Adipocyte (in vitro differentiated cells): ENCODE measurements at regions not wholly inside any gene's neighbourhood (a gene's known extent, or its start where the extent isn't known, plus 50 kb on each side); places are given as distances from the start of the nearest gene placed in this dataset.
A peak's percentile ranks its signal among the peaks of the same experiment; 100 is the strongest.

Experiments used
- DNase-seq: peaks from one replicate; pipeline ENCODE4 v3.0.0-alpha.2; 2015; ENCODE audit warnings: low read depth
- H3K27me3 ChIP-seq: replicated peaks from 2 replicates; pipeline ENCODE4 v1.7.0; 2013; ENCODE audit warnings: mild to moderate bottlenecking, low read length, moderate library complexity; ENCODE audit not compliant: control insufficient read depth, insufficient read depth
- H3K36me3 ChIP-seq: 2 replicates; pipeline ENCODE4 v1.7.0; 2013; ENCODE audit warnings: low read length, mild to moderate bottlenecking, moderate library complexity; ENCODE audit not compliant: control insufficient read depth, insufficient read depth, severe bottlenecking
- H3K4me1 ChIP-seq: 2 replicates; pipeline ENCODE4 v1.7.0; 2013; ENCODE audit warnings: mild to moderate bottlenecking, low read length, moderate library complexity; ENCODE audit not compliant: control insufficient read depth, insufficient read depth
- H3K4me3 ChIP-seq: 2 replicates; pipeline ENCODE4 v1.7.0; 2013; ENCODE audit warnings: mild to moderate bottlenecking, low read length, moderate library complexity
- H3K9ac ChIP-seq: 2 replicates; pipeline ENCODE4 v1.7.0; 2013; ENCODE audit warnings: mild to moderate bottlenecking, low read length, moderate library complexity
- H3K9me3 ChIP-seq: 2 replicates; pipeline ENCODE4 v1.7.0; 2013; ENCODE audit warnings: mild to moderate bottlenecking, low read length, moderate library complexity; ENCODE audit not compliant: control insufficient read depth

- Histone ChIP-seq H3K27me3 (no peaks in the 10 kb centered on the region), H3K9me3 (no peaks in the 10 kb centered on the region), H3K9ac (no peak overlapping the region), H3K4me3 (no peak overlapping the region), H3K4me1 (no peaks in the 10 kb centered on the region), H3K36me3 (no peaks in the 10 kb centered on the region)
- no peak for DNase-seq
Observed at GRCh38 chr1:232302376-232303221, 327.3 kb downstream of the SIPA1L2 start.

GRCh38 chr1:232301246-232301645 lies 328.7 kb downstream of the SIPA1L2 start:
- Histone ChIP-seq H3K9ac (no peak overlapping the region), H3K36me3 (no peaks in the 10 kb centered on the region), H3K4me3 (no peak overlapping the region), H3K9me3 (no peaks in the 10 kb centered on the region), H3K4me1 (no peaks in the 10 kb centered on the region), H3K27me3 (no peaks in the 10 kb centered on the region)
- DNase-seq, result no peak

GRCh38 chr1:232300466-232300865 lies 329.5 kb downstream of the SIPA1L2 start:
- Histone ChIP-seq H3K27me3 (no peaks in the 10 kb centered on the region), H3K9ac (no peak overlapping the region), H3K4me3 (no peak overlapping the region), H3K9me3 (no peaks in the 10 kb centered on the region), H3K36me3 (no peaks in the 10 kb centered on the region), H3K4me1 (no peaks in the 10 kb centered on the region)
- DNase-seq, result peak; percentile 52

- Histone ChIP-seq H3K9me3 (no peaks in the 10 kb centered on the region), H3K4me1 (peaks cover 9% of the 10 kb centered on the region), H3K4me3 (no peak overlapping the region), H3K36me3 (no peaks in the 10 kb centered on the region), H3K9ac (no peak overlapping the region), H3K27me3 (no peaks in the 10 kb centered on the region)
- no peak for DNase-seq
Observed at GRCh38 chr1:232296461-232296860, 333.5 kb downstream of the SIPA1L2 start.

GRCh38 chr1:232293361-232293760 lies 336.6 kb downstream of the SIPA1L2 start:
- DNase-seq, result no peak
- Histone ChIP-seq H3K36me3 (no peaks in the 10 kb centered on the region), H3K4me3 (no peak overlapping the region)

GRCh38 chr1:232292818-232293217 lies 337.1 kb downstream of the SIPA1L2 start:
- H3K9ac ChIP-seq, result no peak overlapping the region
- DNase-seq, result no peak

More at GRCh38 chr1:232293361-232293760, 336.6 kb downstream of the SIPA1L2 start:
- H3K9ac ChIP-seq, result no peak overlapping the region
- peaks cover 20% of the 10 kb centered on the region for H3K4me1 ChIP-seq
- H3K27me3 ChIP-seq, result no peaks in the 10 kb centered on the region
- H3K9me3 ChIP-seq, result no peaks in the 10 kb centered on the region

GRCh38 chr1:232292239-232292638 lies 337.7 kb downstream of the SIPA1L2 start:
- Histone ChIP-seq H3K36me3 (no peaks in the 10 kb centered on the region), H3K27me3 (no peaks in the 10 kb centered on the region), H3K4me1 (peaks cover 28% of the 10 kb centered on the region), H3K4me3 (no peak overlapping the region), H3K9me3 (no peaks in the 10 kb centered on the region), H3K9ac (no peak overlapping the region)
- peak; percentile 31 for DNase-seq

More at GRCh38 chr1:232292818-232293217, 337.1 kb downstream of the SIPA1L2 start:
- Histone ChIP-seq H3K36me3 (no peaks in the 10 kb centered on the region), H3K9me3 (no peaks in the 10 kb centered on the region), H3K27me3 (no peaks in the 10 kb centered on the region), H3K4me3 (no peak overlapping the region), H3K4me1 (peaks cover 25% of the 10 kb centered on the region)

- no peaks in the 10 kb centered on the region for H3K27me3 ChIP-seq
- DNase-seq, result peak; percentile 57
Observed at GRCh38 chr1:232291681-232292080, 338.3 kb downstream of the SIPA1L2 start.

GRCh38 chr1:232291261-232291660 lies 338.7 kb downstream of the SIPA1L2 start:
- H3K4me1 ChIP-seq, result peaks cover 28% of the 10 kb centered on the region
- peak; percentile 5 for DNase-seq
- H3K9ac ChIP-seq, result no peak overlapping the region
- H3K4me3 ChIP-seq, result no peak overlapping the region
- H3K9me3 ChIP-seq, result no peaks in the 10 kb centered on the region
- H3K27me3 ChIP-seq, result no peaks in the 10 kb centered on the region
- H3K36me3 ChIP-seq, result no peaks in the 10 kb centered on the region

More at GRCh38 chr1:232291681-232292080, 338.3 kb downstream of the SIPA1L2 start:
- H3K9ac ChIP-seq, result no peak overlapping the region
- H3K9me3 ChIP-seq, result no peaks in the 10 kb centered on the region
- H3K4me3 ChIP-seq, result no peak overlapping the region
- no peaks in the 10 kb centered on the region for H3K36me3 ChIP-seq
- H3K4me1 ChIP-seq, result peaks cover 28% of the 10 kb centered on the region

GRCh38 chr1:232290570-232290969 lies 339.4 kb downstream of the SIPA1L2 start:
- no peak for DNase-seq
- H3K36me3 ChIP-seq, result no peaks in the 10 kb centered on the region
- peaks cover 28% of the 10 kb centered on the region for H3K4me1 ChIP-seq
- no peak overlapping the region for H3K4me3 ChIP-seq
- H3K9me3 ChIP-seq, result no peaks in the 10 kb centered on the region
- H3K27me3 ChIP-seq, result no peaks in the 10 kb centered on the region
- H3K9ac ChIP-seq, result no peak overlapping the region

GRCh38 chr1:232287676-232288569 lies 342.0 kb downstream of the SIPA1L2 start:
- no peak overlapping the region for H3K4me3 ChIP-seq
- DNase-seq, result peak; percentile 49
- peaks cover 28% of the 10 kb centered on the region for H3K4me1 ChIP-seq
- H3K27me3 ChIP-seq, result peaks cover 4% of the 10 kb centered on the region
- H3K36me3 ChIP-seq, result no peaks in the 10 kb centered on the region
- no peak overlapping the region for H3K9ac ChIP-seq
- no peaks in the 10 kb centered on the region for H3K9me3 ChIP-seq
